GM12875 (cell line): ENCODE measurements at regions not wholly inside any gene's neighbourhood (a gene's known extent, or its start where the extent isn't known, plus 50 kb on each side); places are given as distances from the start of the nearest gene placed in this dataset.

Experiments used
- H3K4me3 ChIP-seq: one replicate; pipeline ENCODE4 v1.5.1; 2011; ENCODE audit warnings: low read depth, low read length, control low read depth
- CTCF ChIP-seq: IDR thresholded peaks from 2 replicates; pipeline ENCODE4 v1.5.1; 2011; ENCODE audit warnings: low read depth, mild to moderate bottlenecking, control low read depth, inconsistent platforms, low read length, moderate library complexity, borderline replicate concordance; ENCODE audit not compliant: insufficient read depth

- TF ChIP-seq CTCF = no peak
- no peak overlapping the region for H3K4me3 ChIP-seq
Observed at GRCh38 chr16:72576189-72576588, 404.2 kb upstream of the PMFBP1 start.

- no peak for TF ChIP-seq CTCF
- H3K4me3 ChIP-seq = no peak overlapping the region
Observed at GRCh38 chr16:72569677-72570076, 397.7 kb upstream of the PMFBP1 start.

- no peak overlapping the region for H3K4me3 ChIP-seq
- TF ChIP-seq CTCF = no peak
Observed at GRCh38 chr16:72568502-72568901, 396.5 kb upstream of the PMFBP1 start.

- H3K4me3 ChIP-seq = no peak overlapping the region
- TF ChIP-seq CTCF = no peak
Observed at GRCh38 chr16:72566174-72566573, 394.2 kb upstream of the PMFBP1 start.

GRCh38 chr16:72565106-72565505 is 393.2 kb upstream of the PMFBP1 start:
- no peak overlapping the region for H3K4me3 ChIP-seq
- no peak for TF ChIP-seq CTCF

GRCh38 chr16:72560617-72561016 is 388.7 kb upstream of the PMFBP1 start:
- no peak overlapping the region for H3K4me3 ChIP-seq
- TF ChIP-seq CTCF = no peak

- no peak overlapping the region for H3K4me3 ChIP-seq
- TF ChIP-seq CTCF = no peak
Observed at GRCh38 chr16:72558501-72558900, 386.5 kb upstream of the PMFBP1 start.
